ENCODE measurements at regions not wholly inside any gene's neighbourhood (a gene's known extent, or its start where the extent isn't known, plus 50 kb on each side); places are given as distances from the start of the nearest gene placed in this dataset.
A peak's percentile ranks its signal among the peaks of the same experiment; 100 is the strongest.
"Not testable (repeated sequence)": the region's sequence is repeated elsewhere in the genome, so short reads cannot be mapped to it uniquely, and the experiment has no call there.

GRCh38 chr12:11497438-11497837 is 102.1 kb upstream of the PRB2 start:
- Mint-ChIP-seq H3K4me1 (ENCODE audit: insufficient read depth, unreplicated experiment) (no peaks in the 10 kb centered on the region), H3K9me3 (ENCODE audit: unreplicated experiment) (peaks cover 12% of the 10 kb centered on the region), H3K27me3 (ENCODE audit: insufficient read depth, unreplicated experiment) (peaks cover 62% of the 10 kb centered on the region), H3K27ac (ENCODE audit: low read depth, unreplicated experiment) (no peak overlapping the region), H3K4me3 (ENCODE audit: unreplicated experiment) (no peak overlapping the region), H3K36me3 (ENCODE audit: insufficient read depth, unreplicated experiment) (peaks cover 7% of the 10 kb centered on the region)
- intact Hi-C loops (cut with micrococcal nuclease): no loop called here
- ChIA-PET POLR2A (interaction anchor here (0.7 kb wide), 1 partner anchor 558 kb away, joined by 3 read pairs; no protein-coding TSS in a partner anchor), CTCF (interaction anchor here (1.4 to 1.8 kb wide), 2 partner anchors 9 to 10 kb away, joined by 7 to 18 read pairs; no protein-coding TSS in a partner anchor)
- no peak for TF ChIP-seq CTCF (IDR thresholded peaks at IDR 0.05; ENCODE audit: unreplicated experiment)
- no TSS peak for BruUV-seq (replicated peaks)
- no peak for DNase-seq (ENCODE audit: unreplicated experiment)

- Mint-ChIP-seq H3K4me3 (ENCODE audit: unreplicated experiment) (no peak overlapping the region), H3K9me3 (ENCODE audit: unreplicated experiment) (peaks cover 12% of the 10 kb centered on the region), H3K36me3 (ENCODE audit: insufficient read depth, unreplicated experiment) (peaks cover 7% of the 10 kb centered on the region), H3K4me1 (ENCODE audit: insufficient read depth, unreplicated experiment) (no peaks in the 10 kb centered on the region), H3K27ac (ENCODE audit: low read depth, unreplicated experiment) (no peak overlapping the region), H3K27me3 (ENCODE audit: insufficient read depth, unreplicated experiment) (peaks cover 62% of the 10 kb centered on the region)
- no peak for TF ChIP-seq CTCF (IDR thresholded peaks at IDR 0.05; ENCODE audit: unreplicated experiment)
- POLR2A ChIA-PET: interaction anchor here (0.7 kb wide), 1 partner anchor 557 kb away, joined by 3 read pairs; no protein-coding TSS in a partner anchor
- CTCF ChIA-PET: interaction anchor here (1.8 kb wide), 1 partner anchor 11 kb away, joined by 18 read pairs; no protein-coding TSS in a partner anchor
- intact Hi-C loops (cut with micrococcal nuclease): no loop called here
- no peak for DNase-seq (ENCODE audit: unreplicated experiment)
- no TSS peak for BruUV-seq (replicated peaks)
Observed at GRCh38 chr12:11497995-11498394, 102.6 kb upstream of the PRB2 start.

- POLR2A ChIA-PET; H3K4me1 Mint-ChIP-seq (ENCODE audit: insufficient read depth, unreplicated experiment); H3K36me3 Mint-ChIP-seq (ENCODE audit: insufficient read depth, unreplicated experiment); H3K4me3 Mint-ChIP-seq (ENCODE audit: unreplicated experiment); BruUV-seq (replicated peaks); intact Hi-C loops (cut with micrococcal nuclease); H3K27ac Mint-ChIP-seq (ENCODE audit: low read depth, unreplicated experiment): not testable (repeated sequence)
- CTCF ChIA-PET: interaction anchor here (1.1 kb wide), 1 partner anchor 727 kb away, joined by 3 read pairs; no protein-coding TSS in a partner anchor
- peaks cover 62% of the 10 kb centered on the region for H3K27me3 Mint-ChIP-seq (ENCODE audit: insufficient read depth, unreplicated experiment)
- DNase-seq (ENCODE audit: unreplicated experiment): peak; percentile 24
- peaks cover 12% of the 10 kb centered on the region for H3K9me3 Mint-ChIP-seq (ENCODE audit: unreplicated experiment)
Observed at GRCh38 chr12:11498574-11498973, 103.2 kb upstream of the PRB2 start.

GRCh38 chr12:11499806-11500187 is 104.4 kb upstream of the PRB2 start:
- BruUV-seq (replicated peaks): no TSS peak
- H3K27ac Mint-ChIP-seq (ENCODE audit: low read depth, unreplicated experiment): no peak overlapping the region
- no peak overlapping the region for H3K4me3 Mint-ChIP-seq (ENCODE audit: unreplicated experiment)
- intact Hi-C loops (cut with micrococcal nuclease): no loop called here
- ChIA-PET CTCF (interaction anchor here (0.6 to 1.0 kb wide), 4 partner anchors 12 to 1285 kb away, joined by 3 read pairs; no protein-coding TSS in a partner anchor), POLR2A (interaction anchor here (0.5 kb wide), 1 partner anchor 142 kb away, joined by 3 read pairs; no protein-coding TSS in a partner anchor)
- peaks cover 7% of the 10 kb centered on the region for H3K36me3 Mint-ChIP-seq (ENCODE audit: insufficient read depth, unreplicated experiment)
- H3K9me3 Mint-ChIP-seq (ENCODE audit: unreplicated experiment): peaks cover 12% of the 10 kb centered on the region
- no peak for DNase-seq (ENCODE audit: unreplicated experiment)
- no peaks in the 10 kb centered on the region for H3K4me1 Mint-ChIP-seq (ENCODE audit: insufficient read depth, unreplicated experiment)
- TF ChIP-seq CTCF (IDR thresholded peaks at IDR 0.05; ENCODE audit: unreplicated experiment): no peak
- H3K27me3 Mint-ChIP-seq (ENCODE audit: insufficient read depth, unreplicated experiment): peaks cover 63% of the 10 kb centered on the region
